HL-60 (cell line): ENCODE measurements at regions not wholly inside any gene's neighbourhood (a gene's known extent, or its start where the extent isn't known, plus 50 kb on each side); places are given as distances from the start of the nearest gene placed in this dataset.

ENCODE experiments used
- DNase-seq, 2 experiments: peaks; one replicate each; pipeline ENCODE4 v3.0.0-alpha.2; 2010 to 2020; ENCODE audit warnings: low read depth in 1 of 2, low spot score in 1 of 2
- H3K27ac ChIP-seq: fragments of 250-450 bp; sonication (Bioruptor Pico); replicated peaks from 2 replicates; pipeline ENCODE4 v1.5.1; 2020; ENCODE audit warnings: mild to moderate bottlenecking, moderate library complexity
- H3K27me3 ChIP-seq: fragments of 250-450 bp; sonication (Bioruptor Pico); 2 replicates; pipeline ENCODE4 v1.5.1; 2021; ENCODE audit warnings: mild to moderate bottlenecking, moderate library complexity; ENCODE audit not compliant: insufficient read depth, poor library complexity, severe bottlenecking
- H3K4me3 ChIP-seq: replicated peaks from 2 replicates; pipeline ENCODE4 v1.5.1; 2011; ENCODE audit warnings: mild to moderate bottlenecking, control low read depth, low read length; ENCODE audit not compliant: insufficient read depth
- GABPA ChIP-seq: IDR thresholded peaks from 2 replicates; pipeline ENCODE4 v1.6.1; 2012; ENCODE audit warnings: low read depth
- POLR2AphosphoS5 ChIP-seq: IDR thresholded peaks from 2 replicates; pipeline ENCODE4 v1.6.1; 2012; ENCODE audit warnings: low read depth
- SPI1 ChIP-seq: IDR thresholded peaks from 2 replicates; pipeline ENCODE4 v1.6.1; 2012; ENCODE audit warnings: low read depth, mild to moderate bottlenecking, borderline replicate concordance
- TF ChIP-seq, protein P1 (sequence below): IDR thresholded peaks from one replicate; pipeline ENCODE4 v1.5.1; 2011; ENCODE audit warnings: low read length, control low read depth, inconsistent platforms; ENCODE audit not compliant: insufficient read depth
- TF ChIP-seq, protein P2 (sequence below): IDR thresholded peaks from 2 replicates; pipeline ENCODE4 v1.6.1; 2012; ENCODE audit warnings: low read depth; ENCODE audit not compliant: insufficient replicate concordance

DNA sequence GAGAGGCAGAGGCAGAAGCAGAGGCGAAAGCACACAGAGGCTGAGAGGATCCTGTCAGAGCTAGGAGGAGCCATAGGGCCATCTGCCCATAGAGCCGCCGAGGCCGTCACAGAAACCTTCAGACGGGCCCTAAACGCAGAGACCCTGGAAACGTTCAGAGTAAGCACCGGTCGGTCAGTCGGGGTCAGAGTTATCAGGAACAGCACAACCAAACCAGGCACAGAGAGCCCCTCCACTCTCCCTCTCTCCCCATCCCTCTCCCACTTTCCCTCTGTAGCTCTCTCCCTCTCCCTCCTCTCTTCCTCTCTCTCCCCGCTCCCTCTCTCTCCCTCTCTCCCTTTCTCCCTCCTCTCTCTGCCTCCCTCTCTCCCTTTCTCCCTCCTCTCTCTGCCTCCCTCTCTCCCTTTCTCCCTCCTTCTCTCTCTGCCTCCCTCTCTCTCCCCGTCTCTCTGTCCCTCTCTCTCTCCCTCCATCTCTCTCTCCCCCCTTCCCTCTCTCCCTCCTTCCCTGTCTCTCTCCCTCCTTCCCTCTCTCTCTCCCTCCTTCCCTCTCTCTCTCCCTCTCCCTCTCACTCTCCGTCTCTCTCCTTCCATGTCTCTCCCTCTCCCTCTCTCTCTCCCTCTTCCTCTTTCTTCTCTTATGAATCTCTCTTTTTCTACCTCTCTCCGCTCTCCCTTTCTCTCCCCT, 138.9 kb downstream of the C16orf95 start:
- DNase-seq = no peak
- TF ChIP-seq, protein P1, sequence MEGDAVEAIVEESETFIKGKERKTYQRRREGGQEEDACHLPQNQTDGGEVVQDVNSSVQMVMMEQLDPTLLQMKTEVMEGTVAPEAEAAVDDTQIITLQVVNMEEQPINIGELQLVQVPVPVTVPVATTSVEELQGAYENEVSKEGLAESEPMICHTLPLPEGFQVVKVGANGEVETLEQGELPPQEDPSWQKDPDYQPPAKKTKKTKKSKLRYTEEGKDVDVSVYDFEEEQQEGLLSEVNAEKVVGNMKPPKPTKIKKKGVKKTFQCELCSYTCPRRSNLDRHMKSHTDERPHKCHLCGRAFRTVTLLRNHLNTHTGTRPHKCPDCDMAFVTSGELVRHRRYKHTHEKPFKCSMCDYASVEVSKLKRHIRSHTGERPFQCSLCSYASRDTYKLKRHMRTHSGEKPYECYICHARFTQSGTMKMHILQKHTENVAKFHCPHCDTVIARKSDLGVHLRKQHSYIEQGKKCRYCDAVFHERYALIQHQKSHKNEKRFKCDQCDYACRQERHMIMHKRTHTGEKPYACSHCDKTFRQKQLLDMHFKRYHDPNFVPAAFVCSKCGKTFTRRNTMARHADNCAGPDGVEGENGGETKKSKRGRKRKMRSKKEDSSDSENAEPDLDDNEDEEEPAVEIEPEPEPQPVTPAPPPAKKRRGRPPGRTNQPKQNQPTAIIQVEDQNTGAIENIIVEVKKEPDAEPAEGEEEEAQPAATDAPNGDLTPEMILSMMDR = no peak
- H3K27me3 ChIP-seq = no peaks in the 10 kb centered on the region
- no peak overlapping the region for H3K4me3 ChIP-seq
- no peak overlapping the region for H3K27ac ChIP-seq

DNA sequence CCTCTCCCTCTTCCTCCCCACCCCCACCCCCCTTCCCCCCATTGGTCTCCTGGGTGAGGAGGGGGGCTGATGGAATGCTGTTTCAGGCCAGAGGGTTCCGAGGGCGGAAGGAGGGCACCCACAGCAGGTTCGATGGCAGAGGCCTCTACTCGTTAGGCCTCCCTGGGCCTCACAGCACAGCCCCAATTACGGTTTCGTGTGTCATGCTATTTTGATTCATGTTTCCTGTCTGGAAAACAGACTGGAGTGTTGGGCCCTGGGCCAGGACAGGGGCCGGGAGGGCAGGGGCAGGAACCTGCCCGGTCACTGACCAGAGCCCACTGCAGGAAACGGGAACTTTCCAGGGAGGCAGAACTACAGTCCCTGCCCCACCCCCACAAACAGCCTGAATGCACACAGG, 138.2 kb downstream of the C16orf95 start:
- TF ChIP-seq POLR2AphosphoS5 (no peak), GABPA (no peak), SPI1 (no peak)
- TF ChIP-seq, protein P2, sequence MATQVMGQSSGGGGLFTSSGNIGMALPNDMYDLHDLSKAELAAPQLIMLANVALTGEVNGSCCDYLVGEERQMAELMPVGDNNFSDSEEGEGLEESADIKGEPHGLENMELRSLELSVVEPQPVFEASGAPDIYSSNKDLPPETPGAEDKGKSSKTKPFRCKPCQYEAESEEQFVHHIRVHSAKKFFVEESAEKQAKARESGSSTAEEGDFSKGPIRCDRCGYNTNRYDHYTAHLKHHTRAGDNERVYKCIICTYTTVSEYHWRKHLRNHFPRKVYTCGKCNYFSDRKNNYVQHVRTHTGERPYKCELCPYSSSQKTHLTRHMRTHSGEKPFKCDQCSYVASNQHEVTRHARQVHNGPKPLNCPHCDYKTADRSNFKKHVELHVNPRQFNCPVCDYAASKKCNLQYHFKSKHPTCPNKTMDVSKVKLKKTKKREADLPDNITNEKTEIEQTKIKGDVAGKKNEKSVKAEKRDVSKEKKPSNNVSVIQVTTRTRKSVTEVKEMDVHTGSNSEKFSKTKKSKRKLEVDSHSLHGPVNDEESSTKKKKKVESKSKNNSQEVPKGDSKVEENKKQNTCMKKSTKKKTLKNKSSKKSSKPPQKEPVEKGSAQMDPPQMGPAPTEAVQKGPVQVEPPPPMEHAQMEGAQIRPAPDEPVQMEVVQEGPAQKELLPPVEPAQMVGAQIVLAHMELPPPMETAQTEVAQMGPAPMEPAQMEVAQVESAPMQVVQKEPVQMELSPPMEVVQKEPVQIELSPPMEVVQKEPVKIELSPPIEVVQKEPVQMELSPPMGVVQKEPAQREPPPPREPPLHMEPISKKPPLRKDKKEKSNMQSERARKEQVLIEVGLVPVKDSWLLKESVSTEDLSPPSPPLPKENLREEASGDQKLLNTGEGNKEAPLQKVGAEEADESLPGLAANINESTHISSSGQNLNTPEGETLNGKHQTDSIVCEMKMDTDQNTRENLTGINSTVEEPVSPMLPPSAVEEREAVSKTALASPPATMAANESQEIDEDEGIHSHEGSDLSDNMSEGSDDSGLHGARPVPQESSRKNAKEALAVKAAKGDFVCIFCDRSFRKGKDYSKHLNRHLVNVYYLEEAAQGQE = no peak
- TF ChIP-seq, protein P1 = no peak
- DNase-seq = no peak
- H3K27me3 ChIP-seq = no peaks in the 10 kb centered on the region
- no peak overlapping the region for H3K4me3 ChIP-seq
- no peak overlapping the region for H3K27ac ChIP-seq

- Histone ChIP-seq H3K27me3 (no peaks in the 10 kb centered on the region), H3K4me3 (no peak overlapping the region), H3K27ac (no peak overlapping the region)
- no peak for DNase-seq
- no peak for TF ChIP-seq GABPA
- TF ChIP-seq, protein P2 = no peak
These were observed 137.1 kb downstream of the C16orf95 start for GRCh38 chr16:87180069-87180468.

GRCh38 chr16:87182759-87183158, 134.4 kb downstream of the C16orf95 start:
- no peaks in the 10 kb centered on the region for H3K27me3 ChIP-seq
- no peak overlapping the region for H3K27ac ChIP-seq
- no peak for DNase-seq
- H3K4me3 ChIP-seq = no peak overlapping the region
- no peak for TF ChIP-seq POLR2AphosphoS5
- TF ChIP-seq GABPA = no peak
- TF ChIP-seq, protein P2 = no peak
- TF ChIP-seq, protein P1 = no peak
- TF ChIP-seq SPI1 = no peak
